ENCODE measurements at regions not wholly inside any gene's neighbourhood (a gene's known extent, or its start where the extent isn't known, plus 50 kb on each side); places are given as distances from the start of the nearest gene placed in this dataset.
A peak's percentile ranks its signal among the peaks of the same experiment; 100 is the strongest.

GRCh38 chr15:95194746-95195145, 963.4 kb downstream of the MCTP2 start:
- H3K4me2 ChIP-seq (ENCODE audit: control insufficient read depth, extremely low read depth, insufficient read depth, low read depth, low read length) = no peak overlapping the region
- H3K27me3 ChIP-seq (ENCODE audit: control insufficient read depth, extremely low read depth, insufficient read depth, low read length) = no peaks in the 10 kb centered on the region
- H2AFZ ChIP-seq (ENCODE audit: control insufficient read depth, low read length) = no peak overlapping the region
- H3K9me1 ChIP-seq (ENCODE audit: control insufficient read depth, extremely low read depth, insufficient read depth, low read length) = no peaks in the 10 kb centered on the region
- H4K20me1 ChIP-seq (ENCODE audit: control insufficient read depth, extremely low read depth, insufficient read depth, low read length) = no peaks in the 10 kb centered on the region
- TF ChIP-seq CTCF (optimal IDR thresholded peaks at IDR 0.05 in 1 of 3, IDR thresholded peaks at IDR 0.05 in 1 of 3, conservative IDR thresholded peaks at IDR 0.05 in 1 of 3; ENCODE audit: extremely low read depth in 1 of 3, insufficient read depth in 2 of 3, low read length in 3 of 3) (no peak), EZH2 (IDR thresholded peaks at IDR 0.05; ENCODE audit: low read length) (no peak)
- dilution Hi-C loops (cut with MboI; ENCODE audit: extremely low pct_ligation_motif_present, low sequenced_read_pairs) = no loop called here
- no peaks in the 10 kb centered on the region for H3K9me3 ChIP-seq (ENCODE audit: control insufficient read depth, low read depth, low read length)
- no peaks in the 10 kb centered on the region for H3K79me2 ChIP-seq (ENCODE audit: control insufficient read depth, insufficient read depth, low read length)
- H3K36me3 ChIP-seq (ENCODE audit: control insufficient read depth in 2 of 2, extremely low read depth in 1 of 2, insufficient read depth in 2 of 2, low read length in 2 of 2) = no peaks in the 10 kb centered on the region
- H3K4me3 ChIP-seq (ENCODE audit: control insufficient read depth in 2 of 3, extremely low read depth in 1 of 3, insufficient read depth in 2 of 3, low read depth in 1 of 3, low read length in 3 of 3) = no peak overlapping the region
- peaks cover 4% of the 10 kb centered on the region for H3K4me1 ChIP-seq (ENCODE audit: control insufficient read depth, extremely low read depth, insufficient read depth, low read length)
- H3K9ac ChIP-seq (ENCODE audit: control insufficient read depth, extremely low read depth, insufficient read depth, low read length) = no peak overlapping the region
- no peak overlapping the region for H3K27ac ChIP-seq (ENCODE audit: control insufficient read depth, insufficient read depth, low read length)
- DNase-seq (ENCODE audit: low read depth, low spot score) (no peak), FAIRE-seq (no peak)

DNA sequence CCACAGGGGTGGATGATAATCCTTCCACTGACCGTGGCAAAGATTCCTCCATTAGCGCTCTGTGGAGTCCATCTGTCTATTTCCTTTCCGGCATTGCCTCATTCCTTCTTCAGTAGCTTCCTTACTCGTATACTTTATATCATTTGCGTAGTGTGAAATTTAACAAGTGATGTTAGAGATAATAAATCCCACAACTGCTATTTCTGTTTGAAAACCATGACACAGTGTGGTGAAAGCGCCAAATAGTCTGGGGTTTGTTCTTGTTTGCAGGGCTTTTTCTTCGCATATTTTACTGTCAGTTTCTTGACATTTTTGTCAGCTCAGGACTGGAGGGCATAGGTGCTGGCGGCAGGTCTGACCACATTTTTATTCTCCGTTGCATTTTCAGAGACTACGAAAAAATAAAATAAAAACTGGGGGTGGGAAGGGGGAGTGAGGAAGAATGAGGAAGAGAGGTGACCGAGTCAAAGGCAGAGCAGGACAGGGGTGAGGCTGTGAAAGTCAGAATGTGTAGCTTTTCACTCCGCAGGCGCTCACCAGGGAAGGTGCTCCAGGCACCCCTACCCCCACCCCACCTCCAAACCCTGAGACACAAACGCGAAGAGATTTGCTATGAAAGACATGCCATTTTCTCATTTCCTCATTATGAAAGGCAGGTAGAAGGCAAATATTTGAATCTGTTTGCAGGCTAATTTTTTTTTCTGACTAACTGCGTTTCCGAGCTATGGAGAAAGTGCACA, 965.0 kb downstream of the MCTP2 start:
- Histone ChIP-seq H3K9me3 (ENCODE audit: control insufficient read depth, low read depth, low read length) (no peaks in the 10 kb centered on the region), H3K79me2 (ENCODE audit: control insufficient read depth, insufficient read depth, low read length) (no peaks in the 10 kb centered on the region), H2AFZ (ENCODE audit: control insufficient read depth, low read length) (peak overlapping the region; percentile 82), H3K27me3 (ENCODE audit: control insufficient read depth, extremely low read depth, insufficient read depth, low read length) (no peaks in the 10 kb centered on the region), H3K27ac (ENCODE audit: control insufficient read depth, insufficient read depth, low read length) (no peak overlapping the region), H3K4me2 (ENCODE audit: control insufficient read depth, extremely low read depth, insufficient read depth, low read depth, low read length) (peak overlapping the region; percentile 86), H4K20me1 (ENCODE audit: control insufficient read depth, extremely low read depth, insufficient read depth, low read length) (no peaks in the 10 kb centered on the region), H3K9ac (ENCODE audit: control insufficient read depth, extremely low read depth, insufficient read depth, low read length) (peak overlapping the region; percentile 39), H3K36me3 (ENCODE audit: control insufficient read depth in 2 of 2, extremely low read depth in 1 of 2, insufficient read depth in 2 of 2, low read length in 2 of 2) (no peaks in the 10 kb centered on the region), H3K4me1 (ENCODE audit: control insufficient read depth, extremely low read depth, insufficient read depth, low read length) (peaks cover 4% of the 10 kb centered on the region), H3K4me3 (ENCODE audit: control insufficient read depth in 2 of 3, extremely low read depth in 1 of 3, insufficient read depth in 2 of 3, low read depth in 1 of 3, low read length in 3 of 3) (peak overlapping the region; percentile 13 to 63 (median 57)), H3K9me1 (ENCODE audit: control insufficient read depth, extremely low read depth, insufficient read depth, low read length) (no peaks in the 10 kb centered on the region)
- no peak for DNase-seq (ENCODE audit: low read depth, low spot score)
- peak; percentile 32 for FAIRE-seq
- dilution Hi-C loops (cut with MboI; ENCODE audit: extremely low pct_ligation_motif_present, low sequenced_read_pairs) = no loop called here
- TF ChIP-seq CTCF (optimal IDR thresholded peaks at IDR 0.05 in 1 of 3, IDR thresholded peaks at IDR 0.05 in 1 of 3, conservative IDR thresholded peaks at IDR 0.05 in 1 of 3; ENCODE audit: extremely low read depth in 1 of 3, insufficient read depth in 2 of 3, low read length in 3 of 3) (no peak), EZH2 (IDR thresholded peaks at IDR 0.05; ENCODE audit: low read length) (no peak)

Measured in keratinocyte (primary cell).